Endothelial cell of umbilical vein (primary cell): ENCODE measurements at regions not wholly inside any gene's neighbourhood (a gene's known extent, or its start where the extent isn't known, plus 50 kb on each side); places are given as distances from the start of the nearest gene placed in this dataset.

Experiments
- BruUV-seq: library from RNA; stranded (reverse); fragments of 400-500 nt; replicated peaks from 2 replicates; lab custom pipeline; 2021; lab: Mats Ljungman, UMichigan
- CTCF ChIA-PET: fragments of 300-600, 350-600 bp; sonication (Branson Sonifier 250); formaldehyde crosslinking; loops from one replicate; lab custom pipeline; 2021; ENCODE audit warnings: antibody characterized with exemption, inconsistent platforms; lab: Charles Lee
- POLR2A ChIA-PET: fragments of 300-600, 350-600 bp; sonication (Branson Sonifier 250); formaldehyde crosslinking; loops from one replicate; lab custom pipeline; 2021; ENCODE audit warnings: antibody characterized with exemption, inconsistent platforms; lab: Charles Lee
- DNase-seq: peaks from one replicate; pipeline ENCODE4 v3.0.0-alpha.2; 2011; ENCODE audit warnings: low read depth, low spot score
- FAIRE-seq: peaks from 2 replicates; lab custom pipeline; 2011; peaks lifted over from hg19 to GRCh38; lab: Jason Lieb, UNC
- H2AFZ ChIP-seq: 2 replicates; pipeline ENCODE4 v1.6.0; 2012; ENCODE audit warnings: low read depth, low read length, control low read depth, inconsistent platforms
- H3K27ac ChIP-seq: 2 replicates; pipeline ENCODE4 v1.5.1; 2011; ENCODE audit warnings: low read depth, mild to moderate bottlenecking, control low read depth, low read length, moderate library complexity; ENCODE audit not compliant: insufficient read depth
- H3K27me3 ChIP-seq, 2 experiments: 2 replicates each; pipeline versions ENCODE4 v1.6.0 to v1.6.1; 2011; ENCODE audit warnings: low read length in 2 of 2, mixed read lengths in 1 of 2; ENCODE audit not compliant: control insufficient read depth in 2 of 2, insufficient read depth in 2 of 2
- H3K36me3 ChIP-seq, 2 experiments: 2 replicates in 1 of 2; 3 replicates in 1 of 2; pipeline ENCODE4 v1.5.1; 2011; ENCODE audit warnings: low read length in 2 of 2, mild to moderate bottlenecking in 1 of 2, moderate library complexity in 1 of 2; ENCODE audit not compliant: control insufficient read depth in 2 of 2, insufficient read depth in 2 of 2; ENCODE audit errors: extremely low read depth in 1 of 2
- H3K4me1 ChIP-seq: 3 replicates; pipeline ENCODE4 v1.5.1; 2011; ENCODE audit warnings: mild to moderate bottlenecking, low read length; ENCODE audit not compliant: control insufficient read depth, insufficient read depth; ENCODE audit errors: extremely low read depth
- H3K4me2 ChIP-seq: 2 replicates; pipeline ENCODE4 v1.6.1; 2011; ENCODE audit warnings: low read length, control low read depth, mixed read lengths; ENCODE audit not compliant: insufficient read depth
- H3K4me3 ChIP-seq, 3 experiments: fragments of 200-600 bp in 1 of 3; sonication (generic), shearing (Covaris generic) in 1 of 3; replicated peaks in 1 of 3; 2 replicates each; pipeline ENCODE4 v1.5.1; 2011 to 2016; ENCODE audit warnings: control low read depth in 3 of 3, low read length in 3 of 3, mild to moderate bottlenecking in 2 of 3, inconsistent platforms in 1 of 3, low read depth in 1 of 3, moderate library complexity in 1 of 3; ENCODE audit not compliant: insufficient read depth in 1 of 3
- H3K79me2 ChIP-seq: 2 replicates; pipeline ENCODE4 v1.6.0; 2012; ENCODE audit warnings: low read length, inconsistent platforms; ENCODE audit not compliant: control insufficient read depth, insufficient read depth
- H3K9ac ChIP-seq: replicated peaks from 2 replicates; pipeline ENCODE3; 2011; ENCODE audit warnings: low read length, control low read depth; ENCODE audit not compliant: insufficient read depth; ENCODE audit errors: extremely low read depth
- H3K9me1 ChIP-seq: replicated peaks from 3 replicates; pipeline ENCODE4 v1.6.0; 2011; ENCODE audit warnings: mild to moderate bottlenecking, low read length; ENCODE audit not compliant: control insufficient read depth, insufficient read depth; ENCODE audit errors: extremely low read depth
- H3K9me3 ChIP-seq: replicated peaks from 2 replicates; pipeline ENCODE4 v1.5.1; 2012; ENCODE audit warnings: low read length, inconsistent platforms; ENCODE audit not compliant: control insufficient read depth, insufficient read depth
- H4K20me1 ChIP-seq: replicated peaks from 2 replicates; pipeline ENCODE3; 2011; ENCODE audit warnings: mild to moderate bottlenecking, low read length; ENCODE audit not compliant: control insufficient read depth, insufficient read depth; ENCODE audit errors: extremely low read depth
- CTCF ChIP-seq, 2 donors: IDR thresholded peaks; 1 replicate in 1 of 2; 2 replicates in 1 of 2; pipeline ENCODE4 v1.5.1; 2011; ENCODE audit warnings: low read length in 2 of 2, mild to moderate bottlenecking in 2 of 2, moderate library complexity in 2 of 2, control low read depth in 1 of 2, inconsistent platforms in 1 of 2, low read depth in 1 of 2; ENCODE audit not compliant: insufficient read depth in 1 of 2; ENCODE audit errors: extremely low read depth in 1 of 2
- EZH2 ChIP-seq: IDR thresholded peaks from 2 replicates; pipeline ENCODE4 v1.6.1; 2012; ENCODE audit warnings: borderline replicate concordance, low read depth, mild to moderate bottlenecking, moderate library complexity, low read length, inconsistent platforms; ENCODE audit not compliant: severe bottlenecking
- FOS ChIP-seq: IDR thresholded peaks from 2 replicates; pipeline ENCODE4 v1.6.1; 2011; ENCODE audit warnings: mild to moderate bottlenecking, low read length, moderate library complexity, borderline replicate concordance; ENCODE audit not compliant: insufficient read depth
- GATA2 ChIP-seq: IDR thresholded peaks from 2 replicates; pipeline ENCODE4 v1.7.0; 2011; ENCODE audit warnings: low read depth, mild to moderate bottlenecking, moderate library complexity, mixed read lengths, low read length; ENCODE audit not compliant: insufficient read length, insufficient read depth
- JUN ChIP-seq: IDR thresholded peaks from 2 replicates; pipeline ENCODE4 v1.6.1; 2011; ENCODE audit warnings: borderline replicate concordance, low read depth; ENCODE audit not compliant: insufficient read length, insufficient read depth
- MAX ChIP-seq: IDR thresholded peaks from 2 replicates; pipeline ENCODE4 v1.6.1; 2011; ENCODE audit not compliant: insufficient read depth, insufficient read length
- MYC ChIP-seq: IDR thresholded peaks from one replicate; pipeline ENCODE4 v1.6.1; 2011; ENCODE audit warnings: mild to moderate bottlenecking, low read depth, low read length
- POLR2A ChIP-seq: IDR thresholded peaks from 2 replicates; pipeline ENCODE4 v1.6.1; 2012; ENCODE audit warnings: low read depth, mild to moderate bottlenecking, control low read depth, low read length
- POLR2AphosphoS5 ChIP-seq: IDR thresholded peaks from 2 replicates; pipeline ENCODE4 v1.6.1; 2012; ENCODE audit warnings: low read depth, mild to moderate bottlenecking, control low read depth, low read length, moderate library complexity; ENCODE audit not compliant: insufficient read depth
- dilution Hi-C: fragments of 300-500 bp; cut with MboI; formaldehyde crosslinking; loops from one replicate; pipeline ENCODE4 v1.15.0; 2019; ENCODE audit warnings: low sequenced_read_pairs; ENCODE audit not compliant: extremely low pct_ligation_motif_present
- intact Hi-C: fragments of 100-400 bp; cut with micrococcal nuclease; formaldehyde crosslinking; loops from one replicate; pipeline ENCODE4 v1.10.0; 2022

DNA sequence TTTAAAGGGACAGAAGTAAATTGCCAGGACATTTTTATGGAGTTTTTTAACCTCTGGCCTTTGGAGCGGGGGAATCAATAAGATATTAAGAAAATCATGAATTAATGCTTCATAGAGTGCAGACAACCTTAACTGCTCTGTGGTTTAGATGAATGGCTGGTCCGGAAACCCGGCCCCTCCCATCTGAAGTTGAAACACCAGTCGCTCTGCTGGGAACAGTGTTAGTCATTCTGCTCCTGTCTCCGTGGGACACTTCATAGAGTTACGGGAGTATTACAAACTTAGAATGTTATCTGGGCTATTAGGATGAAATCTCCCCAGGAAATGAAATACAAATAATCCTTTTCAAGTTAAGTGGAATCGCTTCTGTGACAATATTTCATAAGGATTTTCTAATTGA lies 110.1 kb upstream of the IRX2 start:
- Histone ChIP-seq H3K9ac (no peak overlapping the region), H3K9me3 (peaks cover 12% of the 10 kb centered on the region), H3K4me2 (no peak overlapping the region), H3K27me3 (no peaks in the 10 kb centered on the region), H3K79me2 (no peaks in the 10 kb centered on the region), H3K27ac (no peak overlapping the region), H3K4me3 (no peak overlapping the region), H4K20me1 (no peaks in the 10 kb centered on the region), H2AFZ (no peak overlapping the region), H3K36me3 (no peaks in the 10 kb centered on the region), H3K9me1 (no peaks in the 10 kb centered on the region), H3K4me1 (no peaks in the 10 kb centered on the region)
- ChIA-PET POLR2A (no interaction called here), CTCF (no interaction called here)
- TF ChIP-seq POLR2AphosphoS5 = no peak
- TF ChIP-seq CTCF (IDR thresholded peaks at IDR 0.05; ENCODE audit: extremely low read depth in 1 of 2, insufficient read depth in 1 of 2, low read depth in 1 of 2, low read length in 2 of 2) = no peak
- TF ChIP-seq MAX = no peak
- no peak for TF ChIP-seq JUN
- TF ChIP-seq MYC = no peak
- no peak for TF ChIP-seq POLR2A
- no peak for TF ChIP-seq GATA2
- no peak for TF ChIP-seq EZH2
- TF ChIP-seq FOS = no peak
- intact Hi-C loops = no loop called here
- no TSS peak for BruUV-seq
- DNase-seq (no peak), FAIRE-seq (no peak)
- dilution Hi-C loops = no loop called here
